ENCODE measurements at regions not wholly inside any gene's neighbourhood (a gene's known extent, or its start where the extent isn't known, plus 50 kb on each side); places are given as distances from the start of the nearest gene placed in this dataset.

DNA sequence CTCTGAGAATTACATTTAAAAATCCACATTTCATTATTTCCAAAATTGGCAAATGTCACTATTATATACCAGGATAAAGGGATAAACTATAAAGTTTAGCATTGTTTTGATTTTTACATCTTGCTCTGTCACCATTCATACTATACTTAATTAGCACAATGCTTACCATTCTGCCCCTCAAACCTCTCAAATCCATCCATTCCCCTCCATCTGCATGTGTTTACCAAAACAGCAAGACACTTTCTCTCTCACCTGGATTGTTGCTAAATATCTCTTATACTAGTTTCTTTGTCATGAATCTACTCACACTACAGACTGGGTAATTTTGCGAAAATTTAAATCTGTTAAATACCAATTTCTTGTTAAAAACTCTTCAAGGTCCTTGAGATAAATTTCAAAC, 496.1 kb downstream of the NR4A2 start:
- Histone ChIP-seq H4K8ac (ENCODE audit: low read length) (no peak overlapping the region), H2BK12ac (ENCODE audit: low read length in 2 of 2) (no peak overlapping the region), H3K14ac (ENCODE audit: low read length in 2 of 2) (no peak overlapping the region), H3K36me3 (ENCODE audit: control insufficient read depth in 1 of 2, insufficient read depth in 2 of 2, low read depth in 1 of 2, low read length in 2 of 2) (no peaks in the 10 kb centered on the region), H3K18ac (ENCODE audit: low read depth in 1 of 2, low read length in 2 of 2) (no peak overlapping the region), H2AFZ (ENCODE audit: low read depth, low read length) (no peak overlapping the region), H3K79me1 (replicated peaks; ENCODE audit: low read length, poor library complexity, severe bottlenecking) (no peaks in the 10 kb centered on the region), H2BK15ac (ENCODE audit: low read depth, poor library complexity, severe bottlenecking) (no peak overlapping the region), H3K4ac (ENCODE audit: low read depth in 1 of 2, low read length in 2 of 2) (no peak overlapping the region), H3K9me3 (ENCODE audit: control insufficient read depth, low read length) (no peaks in the 10 kb centered on the region), H3K9ac (ENCODE audit: low read length) (no peak overlapping the region), H4K91ac (ENCODE audit: low read length) (no peak overlapping the region), H3K23ac (ENCODE audit: low read length in 2 of 2) (no peak overlapping the region), H2AK5ac (ENCODE audit: low read length, severe bottlenecking) (no peak overlapping the region), H3K27ac (ENCODE audit: low read length, poor library complexity, severe bottlenecking) (no peak overlapping the region), H2BK5ac (ENCODE audit: low read depth, low read length, poor library complexity, severe bottlenecking) (no peak overlapping the region), H3K4me3 (ENCODE audit: insufficient read depth in 1 of 2, low read depth in 1 of 2, low read length in 2 of 2) (no peak overlapping the region), H3K27me3 (ENCODE audit: control insufficient read depth in 1 of 2, insufficient read depth in 1 of 2, low read length in 2 of 2) (no peaks in the 10 kb centered on the region), H3K4me1 (ENCODE audit: control insufficient read depth, insufficient read depth, low read depth, low read length) (no peaks in the 10 kb centered on the region), H2BK120ac (ENCODE audit: low read depth, low read length) (no peak overlapping the region), H3K4me2 (ENCODE audit: low read length, poor library complexity, severe bottlenecking) (no peak overlapping the region)
- DNase-seq: no peak
- WGBS: 90% methylated on average over 1 of the region's 1 CpG

GRCh38 chr2:155830817-155831579, 501.5 kb downstream of the NR4A2 start:
- H3K79me1 ChIP-seq (replicated peaks; ENCODE audit: low read length, poor library complexity, severe bottlenecking): no peaks in the 10 kb centered on the region
- H2BK120ac ChIP-seq (ENCODE audit: low read depth, low read length): no peak overlapping the region
- no peaks in the 10 kb centered on the region for H3K27me3 ChIP-seq (ENCODE audit: control insufficient read depth in 1 of 2, insufficient read depth in 1 of 2, low read length in 2 of 2)
- no peak overlapping the region for H3K14ac ChIP-seq (ENCODE audit: low read length in 2 of 2)
- no peaks in the 10 kb centered on the region for H3K36me3 ChIP-seq (ENCODE audit: control insufficient read depth in 1 of 2, insufficient read depth in 2 of 2, low read depth in 1 of 2, low read length in 2 of 2)
- H4K91ac ChIP-seq (ENCODE audit: low read length): no peak overlapping the region
- no peaks in the 10 kb centered on the region for H3K4me1 ChIP-seq (ENCODE audit: control insufficient read depth, insufficient read depth, low read depth, low read length)
- WGBS: 57% methylated on average over 3 of the region's 4 CpGs
- no peak overlapping the region for H3K4me2 ChIP-seq (ENCODE audit: low read length, poor library complexity, severe bottlenecking)
- no peak overlapping the region for H4K8ac ChIP-seq (ENCODE audit: low read length)
- no peak overlapping the region for H3K4me3 ChIP-seq (ENCODE audit: insufficient read depth in 1 of 2, low read depth in 1 of 2, low read length in 2 of 2)
- H3K18ac ChIP-seq (ENCODE audit: low read depth in 1 of 2, low read length in 2 of 2): no peak overlapping the region
- H2BK15ac ChIP-seq (ENCODE audit: low read depth, poor library complexity, severe bottlenecking): no peak overlapping the region
- H3K23ac ChIP-seq (ENCODE audit: low read length in 2 of 2): no peak overlapping the region
- no peak overlapping the region for H2AK5ac ChIP-seq (ENCODE audit: low read length, severe bottlenecking)
- no peak overlapping the region for H3K4ac ChIP-seq (ENCODE audit: low read depth in 1 of 2, low read length in 2 of 2)
- no peak overlapping the region for H3K27ac ChIP-seq (ENCODE audit: low read length, poor library complexity, severe bottlenecking)
- DNase-seq: no peak
- no peak overlapping the region for H2BK12ac ChIP-seq (ENCODE audit: low read length in 2 of 2)
- H3K9me3 ChIP-seq (ENCODE audit: control insufficient read depth, low read length): peaks cover 2% of the 10 kb centered on the region
- no peak overlapping the region for H3K9ac ChIP-seq (ENCODE audit: low read length)
- H2AFZ ChIP-seq (ENCODE audit: low read depth, low read length): no peak overlapping the region
- no peak overlapping the region for H2BK5ac ChIP-seq (ENCODE audit: low read depth, low read length, poor library complexity, severe bottlenecking)

- H3K27ac ChIP-seq (ENCODE audit: low read length, poor library complexity, severe bottlenecking): no peak overlapping the region
- no peak overlapping the region for H3K4me2 ChIP-seq (ENCODE audit: low read length, poor library complexity, severe bottlenecking)
- no peak overlapping the region for H3K9ac ChIP-seq (ENCODE audit: low read length)
- H3K4ac ChIP-seq (ENCODE audit: low read depth in 1 of 2, low read length in 2 of 2): no peak overlapping the region
- WGBS: 80% methylated on average over 3 of the region's 5 CpGs
- no peak overlapping the region for H2BK120ac ChIP-seq (ENCODE audit: low read depth, low read length)
- no peaks in the 10 kb centered on the region for H3K27me3 ChIP-seq (ENCODE audit: control insufficient read depth in 1 of 2, insufficient read depth in 1 of 2, low read length in 2 of 2)
- H3K23ac ChIP-seq (ENCODE audit: low read length in 2 of 2): no peak overlapping the region
- no peak overlapping the region for H3K14ac ChIP-seq (ENCODE audit: low read length in 2 of 2)
- no peaks in the 10 kb centered on the region for H3K36me3 ChIP-seq (ENCODE audit: control insufficient read depth in 1 of 2, insufficient read depth in 2 of 2, low read depth in 1 of 2, low read length in 2 of 2)
- H2BK15ac ChIP-seq (ENCODE audit: low read depth, poor library complexity, severe bottlenecking): no peak overlapping the region
- H2AFZ ChIP-seq (ENCODE audit: low read depth, low read length): no peak overlapping the region
- H3K18ac ChIP-seq (ENCODE audit: low read depth in 1 of 2, low read length in 2 of 2): no peak overlapping the region
- no peak overlapping the region for H3K4me3 ChIP-seq (ENCODE audit: insufficient read depth in 1 of 2, low read depth in 1 of 2, low read length in 2 of 2)
- H3K4me1 ChIP-seq (ENCODE audit: control insufficient read depth, insufficient read depth, low read depth, low read length): no peaks in the 10 kb centered on the region
- no peak overlapping the region for H2BK5ac ChIP-seq (ENCODE audit: low read depth, low read length, poor library complexity, severe bottlenecking)
- no peaks in the 10 kb centered on the region for H3K79me1 ChIP-seq (replicated peaks; ENCODE audit: low read length, poor library complexity, severe bottlenecking)
- H3K9me3 ChIP-seq (ENCODE audit: control insufficient read depth, low read length): peaks cover 3% of the 10 kb centered on the region
- H4K91ac ChIP-seq (ENCODE audit: low read length): no peak overlapping the region
- H2BK12ac ChIP-seq (ENCODE audit: low read length in 2 of 2): no peak overlapping the region
- H2AK5ac ChIP-seq (ENCODE audit: low read length, severe bottlenecking): no peak overlapping the region
- no peak for DNase-seq
- H4K8ac ChIP-seq (ENCODE audit: low read length): no peak overlapping the region
These were observed 502.2 kb downstream of the NR4A2 start for GRCh38 chr2:155830351-155830750.

- Histone ChIP-seq H2BK15ac (ENCODE audit: low read depth, poor library complexity, severe bottlenecking) (no peak overlapping the region), H4K8ac (ENCODE audit: low read length) (no peak overlapping the region), H3K9ac (ENCODE audit: low read length) (no peak overlapping the region), H4K91ac (ENCODE audit: low read length) (no peak overlapping the region), H3K27me3 (ENCODE audit: control insufficient read depth in 1 of 2, insufficient read depth in 1 of 2, low read length in 2 of 2) (no peaks in the 10 kb centered on the region), H3K14ac (ENCODE audit: low read length in 2 of 2) (no peak overlapping the region), H3K4me2 (ENCODE audit: low read length, poor library complexity, severe bottlenecking) (no peak overlapping the region), H3K23ac (ENCODE audit: low read length in 2 of 2) (no peak overlapping the region), H2BK120ac (ENCODE audit: low read depth, low read length) (no peak overlapping the region), H3K18ac (ENCODE audit: low read depth in 1 of 2, low read length in 2 of 2) (no peak overlapping the region), H2AK5ac (ENCODE audit: low read length, severe bottlenecking) (no peak overlapping the region), H3K9me3 (ENCODE audit: control insufficient read depth, low read length) (peaks cover 3% of the 10 kb centered on the region), H3K4me3 (ENCODE audit: insufficient read depth in 1 of 2, low read depth in 1 of 2, low read length in 2 of 2) (no peak overlapping the region), H2BK12ac (ENCODE audit: low read length in 2 of 2) (no peak overlapping the region), H2BK5ac (ENCODE audit: low read depth, low read length, poor library complexity, severe bottlenecking) (no peak overlapping the region), H3K4ac (ENCODE audit: low read depth in 1 of 2, low read length in 2 of 2) (no peak overlapping the region), H3K4me1 (ENCODE audit: control insufficient read depth, insufficient read depth, low read depth, low read length) (no peaks in the 10 kb centered on the region), H3K36me3 (ENCODE audit: control insufficient read depth in 1 of 2, insufficient read depth in 2 of 2, low read depth in 1 of 2, low read length in 2 of 2) (no peaks in the 10 kb centered on the region), H3K79me1 (replicated peaks; ENCODE audit: low read length, poor library complexity, severe bottlenecking) (no peaks in the 10 kb centered on the region), H3K27ac (ENCODE audit: low read length, poor library complexity, severe bottlenecking) (no peak overlapping the region), H2AFZ (ENCODE audit: low read depth, low read length) (no peak overlapping the region)
- no peak for DNase-seq
- 90% methylated on average over 2 of the region's 2 CpGs for WGBS
These were observed 506.6 kb downstream of the NR4A2 start for GRCh38 chr2:155825876-155826275.
